ENCODE measurements at regions not wholly inside any gene's neighbourhood (a gene's known extent, or its start where the extent isn't known, plus 50 kb on each side); places are given as distances from the start of the nearest gene placed in this dataset.
"Not testable (repeated sequence)": the region's sequence is repeated elsewhere in the genome, so short reads cannot be mapped to it uniquely, and the experiment has no call there.

GRCh38 chr9:30329431-30329830 is 2055.0 kb upstream of the ACO1 start:
- no peak for TF ChIP-seq CTCF (IDR thresholded peaks at IDR 0.05; ENCODE audit: unreplicated experiment in 3 of 3)
- H3K4me3 Mint-ChIP-seq = no peak overlapping the region
- H3K4me1 Mint-ChIP-seq = no peaks in the 10 kb centered on the region
- no peak overlapping the region for H3K27ac Mint-ChIP-seq
- no peaks in the 10 kb centered on the region for H3K27me3 Mint-ChIP-seq (ENCODE audit: low read depth)
- H3K9me3 Mint-ChIP-seq = no peaks in the 10 kb centered on the region
- H3K36me3 Mint-ChIP-seq (ENCODE audit: low read depth) = no peaks in the 10 kb centered on the region

GRCh38 chr9:30348904-30349303 is 2035.5 kb upstream of the ACO1 start:
- H3K36me3 Mint-ChIP-seq (ENCODE audit: low read depth) = no peaks in the 10 kb centered on the region
- H3K9me3 Mint-ChIP-seq = peaks cover 3% of the 10 kb centered on the region
- no peaks in the 10 kb centered on the region for H3K4me1 Mint-ChIP-seq
- no peak overlapping the region for H3K27ac Mint-ChIP-seq
- TF ChIP-seq CTCF (IDR thresholded peaks at IDR 0.05; ENCODE audit: unreplicated experiment in 3 of 3) = no peak
- no peaks in the 10 kb centered on the region for H3K27me3 Mint-ChIP-seq (ENCODE audit: low read depth)
- no peak overlapping the region for H3K4me3 Mint-ChIP-seq

- Mint-ChIP-seq H3K9me3 (peaks cover 3% of the 10 kb centered on the region), H3K4me3 (no peak overlapping the region), H3K4me1 (no peaks in the 10 kb centered on the region), H3K27me3 (ENCODE audit: low read depth) (no peaks in the 10 kb centered on the region), H3K27ac (no peak overlapping the region), H3K36me3 (ENCODE audit: low read depth) (no peaks in the 10 kb centered on the region)
- TF ChIP-seq CTCF (IDR thresholded peaks at IDR 0.05; ENCODE audit: unreplicated experiment in 3 of 3) = no peak
Observed at GRCh38 chr9:30349526-30350513, 2034.6 kb upstream of the ACO1 start.

GRCh38 chr9:30356221-30356620 is 2028.2 kb upstream of the ACO1 start:
- no peak overlapping the region for H3K4me3 Mint-ChIP-seq
- TF ChIP-seq CTCF (IDR thresholded peaks at IDR 0.05; ENCODE audit: unreplicated experiment in 3 of 3) = no peak
- no peaks in the 10 kb centered on the region for H3K36me3 Mint-ChIP-seq (ENCODE audit: low read depth)
- H3K4me1 Mint-ChIP-seq = no peaks in the 10 kb centered on the region
- H3K27me3 Mint-ChIP-seq (ENCODE audit: low read depth) = no peaks in the 10 kb centered on the region
- no peak overlapping the region for H3K27ac Mint-ChIP-seq
- no peaks in the 10 kb centered on the region for H3K9me3 Mint-ChIP-seq

GRCh38 chr9:30362373-30362772 is 2022.1 kb upstream of the ACO1 start:
- no peak for TF ChIP-seq CTCF (IDR thresholded peaks at IDR 0.05; ENCODE audit: unreplicated experiment in 3 of 3)
- H3K9me3 Mint-ChIP-seq = no peaks in the 10 kb centered on the region
- H3K4me1 Mint-ChIP-seq = no peaks in the 10 kb centered on the region
- no peak overlapping the region for H3K27ac Mint-ChIP-seq
- no peaks in the 10 kb centered on the region for H3K36me3 Mint-ChIP-seq (ENCODE audit: low read depth)
- H3K4me3 Mint-ChIP-seq = no peak overlapping the region
- H3K27me3 Mint-ChIP-seq (ENCODE audit: low read depth) = no peaks in the 10 kb centered on the region

GRCh38 chr9:30366140-30366539 is 2018.3 kb upstream of the ACO1 start:
- not testable (repeated sequence) for H3K4me1 Mint-ChIP-seq; H3K9me3 Mint-ChIP-seq; H3K27ac Mint-ChIP-seq; H3K36me3 Mint-ChIP-seq (ENCODE audit: low read depth); H3K4me3 Mint-ChIP-seq; H3K27me3 Mint-ChIP-seq (ENCODE audit: low read depth)
